GM12878 (cell line): ENCODE measurements at regions not wholly inside any gene's neighbourhood (a gene's known extent, or its start where the extent isn't known, plus 50 kb on each side); places are given as distances from the start of the nearest gene placed in this dataset.

ENCODE experiments used
- ATAC-seq: fragments of 200-7000 bp; cut with Tn5 transposase; 3 replicates; pipeline ENCODE4 v1.9.1; 2020; ENCODE audit warnings: mild to moderate bottlenecking, moderate library complexity
- BruUV-seq: library from RNA; stranded (reverse); fragments of 400-500 nt; replicated peaks from 2 replicates; lab custom pipeline; 2021; lab: Mats Ljungman, UMichigan
- CTCF ChIA-PET: fragments of 300-600 bp; sonication (Branson Sonifier 250); formaldehyde crosslinking; extraction: SDS; loops from one replicate; lab custom pipeline; 2021; ENCODE audit warnings: inconsistent platforms; lab: Yijun Ruan, JAX
- POLR2A ChIA-PET: fragments of 350-600 bp; formaldehyde crosslinking; extraction: SDS; loops from one replicate; lab custom pipeline; 2021; ENCODE audit warnings: inconsistent platforms; lab: Charles Lee
- RAD21 ChIA-PET: fragments of 300-600 bp; sonication (Branson Sonifier 250); formaldehyde crosslinking; loops from one replicate; lab custom pipeline; 2023; ENCODE audit warnings: antibody characterized with exemption; ENCODE audit not compliant: unreplicated experiment; lab: Charles Lee
- SMC1A ChIA-PET: fragments of 300-600 bp; sonication (Branson Sonifier 250); formaldehyde crosslinking; loops from one replicate; lab custom pipeline; 2023; ENCODE audit not compliant: unreplicated experiment, uncharacterized antibody; lab: Charles Lee
- DNase-seq: peaks from one replicate; pipeline ENCODE4 v3.0.0-alpha.2; 2011; ENCODE audit warnings: low read depth, low spot score
- FAIRE-seq: peaks from 3 replicates; lab custom pipeline; 2011; peaks lifted over from hg19 to GRCh38; lab: Jason Lieb, UNC
- H2AFZ ChIP-seq: 2 replicates; pipeline ENCODE4 v1.6.0; 2011; ENCODE audit warnings: low read depth, low read length, control low read depth; ENCODE audit not compliant: control insufficient read depth
- H3K27ac ChIP-seq: 2 replicates; pipeline ENCODE4 v1.5.1; 2011; ENCODE audit warnings: control low read depth; ENCODE audit not compliant: control insufficient read depth, insufficient read depth
- H3K27me3 ChIP-seq, 2 experiments: replicated peaks in 1 of 2; 2 replicates each; pipeline versions ENCODE4 v1.6.0 to v1.6.1; 2011; ENCODE audit warnings: low read length in 1 of 2; ENCODE audit not compliant: control insufficient read depth in 2 of 2, insufficient read depth in 2 of 2
- H3K36me3 ChIP-seq, 2 experiments: 2 replicates each; pipeline ENCODE4 v1.5.1; 2011; ENCODE audit warnings: low read length in 1 of 2; ENCODE audit not compliant: control insufficient read depth in 2 of 2, insufficient read depth in 2 of 2
- H3K4me1 ChIP-seq: 2 replicates; pipeline ENCODE4 v1.6.1; 2011; ENCODE audit warnings: mild to moderate bottlenecking, low read length, moderate library complexity, mixed read lengths; ENCODE audit not compliant: control insufficient read depth, insufficient read depth
- H3K4me2 ChIP-seq: 2 replicates; pipeline ENCODE4 v1.6.0; 2011; ENCODE audit warnings: control low read depth; ENCODE audit not compliant: control insufficient read depth, insufficient read depth
- H3K4me3 ChIP-seq: fragments of 200-600 bp; sonication (generic); 2 replicates; pipeline ENCODE4 v1.5.1; 2016
- H3K79me2 ChIP-seq: 2 replicates; pipeline ENCODE4 v1.6.0; 2011; ENCODE audit warnings: low read length; ENCODE audit not compliant: control insufficient read depth, insufficient read depth
- H3K9ac ChIP-seq: 2 replicates; pipeline ENCODE4 v1.8.0; 2011; ENCODE audit warnings: low read length, control low read depth, mixed read lengths; ENCODE audit not compliant: control insufficient read depth, insufficient read depth
- H3K9me3 ChIP-seq: replicated peaks from 3 replicates; pipeline ENCODE4 v1.5.1; 2011; ENCODE audit warnings: mild to moderate bottlenecking, low read length; ENCODE audit not compliant: control insufficient read depth, insufficient read depth
- H4K20me1 ChIP-seq: 2 replicates; pipeline ENCODE4 v1.6.0; 2011; ENCODE audit not compliant: control insufficient read depth, insufficient read depth
- CUX1 ChIP-seq: IDR thresholded peaks from 2 replicates; pipeline ENCODE4 v1.6.1; 2012; ENCODE audit warnings: improper control_type of control experiment, low read depth, low read length; ENCODE audit not compliant: insufficient replicate concordance
- DPF2 ChIP-seq: fragments of 450-650 bp; IDR thresholded peaks from 2 replicates; pipeline ENCODE4 v1.6.1; 2017; ENCODE audit warnings: mild to moderate bottlenecking
- FOXM1 ChIP-seq: IDR thresholded peaks from 2 replicates; pipeline ENCODE4 v1.6.1; 2012; ENCODE audit warnings: low read depth, mild to moderate bottlenecking, inconsistent platforms, low read length, moderate library complexity
- MTA3 ChIP-seq: IDR thresholded peaks from 2 replicates; pipeline ENCODE4 v1.6.1; 2012; ENCODE audit warnings: low read length, inconsistent platforms, borderline replicate concordance
- MYB ChIP-seq: fragments of 150-350 bp; IDR thresholded peaks from 2 replicates; pipeline ENCODE4 v1.6.1; 2014; ENCODE audit warnings: mild to moderate bottlenecking, low read depth, low read length, borderline replicate concordance
- MYC ChIP-seq: IDR thresholded peaks from 2 replicates; pipeline ENCODE4 v1.6.1; 2011; ENCODE audit warnings: mild to moderate bottlenecking, low read length, moderate library complexity, inconsistent platforms; ENCODE audit not compliant: insufficient read depth, insufficient replicate concordance, insufficient read length, severe bottlenecking
- NFXL1 ChIP-seq: fragments of 450-650 bp; IDR thresholded peaks from 2 replicates; pipeline ENCODE4 v1.6.1; 2017; ENCODE audit warnings: antibody characterized with exemption, mild to moderate bottlenecking, borderline replicate concordance
- POU2F2 ChIP-seq: IDR thresholded peaks from 3 replicates; pipeline ENCODE4 v1.6.1; 2011; ENCODE audit warnings: low read depth, mild to moderate bottlenecking, low read length, borderline replicate concordance
- TARDBP ChIP-seq: IDR thresholded peaks from 2 replicates; pipeline ENCODE4 v1.6.1; 2016; ENCODE audit warnings: borderline replicate concordance
- TCF7 ChIP-seq: IDR thresholded peaks from 2 replicates; pipeline ENCODE4 v1.6.1; 2014; ENCODE audit warnings: antibody characterized with exemption, borderline replicate concordance
- ZNF384 ChIP-seq: IDR thresholded peaks from 2 replicates; pipeline ENCODE4 v1.6.1; 2012; ENCODE audit warnings: low read depth, mild to moderate bottlenecking, low read length, improper control_type of control experiment, borderline replicate concordance
- WGBS: methylation state at CpG from one replicate; pipeline ENCODE4 v1.1.6; 2016; ENCODE audit warnings: low lambda C conversion rate; ENCODE audit not compliant: insufficient replicate concordance, insufficient coverage; ENCODE audit errors: missing lambda C conversion rate; 5-methylcytosine and 5-hydroxymethylcytosine counted together
- in situ Hi-C: fragments of 300-500 bp; cut with MboI; formaldehyde crosslinking; loops from 9 replicates; pipeline ENCODE4 v1.14.3; 2018; ENCODE audit warnings: mixed read lengths
- intact Hi-C: fragments of 100-400 bp; cut with micrococcal nuclease; formaldehyde crosslinking; loops from one replicate; pipeline ENCODE4 v1.14.2; 2022; ENCODE audit not compliant: unreplicated experiment

- TF ChIP-seq MYB = no peak
- no peak for TF ChIP-seq CUX1
These were observed 792.7 kb downstream of the METTL4 start (continued) for GRCh38 chr18:1778496-1779178.

GRCh38 chr18:1779587-1779986 lies 791.7 kb downstream of the METTL4 start:
- no peaks in the 10 kb centered on the region for H3K9me3 ChIP-seq
- ATAC-seq (no peak), DNase-seq (no peak), FAIRE-seq (no peak)
- no peaks in the 10 kb centered on the region for H4K20me1 ChIP-seq
- H3K4me2 ChIP-seq = no peak overlapping the region
- no peak overlapping the region for H2AFZ ChIP-seq
- in situ Hi-C loops (no loop called here), intact Hi-C loops (no loop called here)
- no peak overlapping the region for H3K27ac ChIP-seq
- CTCF ChIA-PET = no interaction called here
- BruUV-seq = no TSS peak
- 2% methylated on average over 3 of the region's 3 CpGs for WGBS
- SMC1A ChIA-PET = no interaction called here
- H3K9ac ChIP-seq = no peak overlapping the region
- RAD21 ChIA-PET = no interaction called here
- H3K36me3 ChIP-seq = no peaks in the 10 kb centered on the region
- no peak for TF ChIP-seq NFXL1
- TF ChIP-seq DPF2 = no peak
- no peak for TF ChIP-seq TARDBP
- TF ChIP-seq MTA3 = no peak
- TF ChIP-seq TCF7 = no peak
- no peak for TF ChIP-seq POU2F2
- TF ChIP-seq ZNF384 = no peak
- no peak for TF ChIP-seq MYC
- TF ChIP-seq FOXM1 = no peak
- TF ChIP-seq, all 136 proteins: peak for 0
- Histone ChIP-seq H3K4me3 (no peak overlapping the region), H3K4me1 (no peaks in the 10 kb centered on the region), H3K27me3 (no peaks in the 10 kb centered on the region), H3K79me2 (no peaks in the 10 kb centered on the region)
- POLR2A ChIA-PET = no interaction called here
